CMK (cell line): ENCODE measurements at regions not wholly inside any gene's neighbourhood (a gene's known extent, or its start where the extent isn't known, plus 50 kb on each side); places are given as distances from the start of the nearest gene placed in this dataset.

Source experiments
- DNase-seq: peaks from one replicate; pipeline ENCODE4 v3.0.0-alpha.2; 2010; ENCODE audit warnings: low read depth

DNA sequence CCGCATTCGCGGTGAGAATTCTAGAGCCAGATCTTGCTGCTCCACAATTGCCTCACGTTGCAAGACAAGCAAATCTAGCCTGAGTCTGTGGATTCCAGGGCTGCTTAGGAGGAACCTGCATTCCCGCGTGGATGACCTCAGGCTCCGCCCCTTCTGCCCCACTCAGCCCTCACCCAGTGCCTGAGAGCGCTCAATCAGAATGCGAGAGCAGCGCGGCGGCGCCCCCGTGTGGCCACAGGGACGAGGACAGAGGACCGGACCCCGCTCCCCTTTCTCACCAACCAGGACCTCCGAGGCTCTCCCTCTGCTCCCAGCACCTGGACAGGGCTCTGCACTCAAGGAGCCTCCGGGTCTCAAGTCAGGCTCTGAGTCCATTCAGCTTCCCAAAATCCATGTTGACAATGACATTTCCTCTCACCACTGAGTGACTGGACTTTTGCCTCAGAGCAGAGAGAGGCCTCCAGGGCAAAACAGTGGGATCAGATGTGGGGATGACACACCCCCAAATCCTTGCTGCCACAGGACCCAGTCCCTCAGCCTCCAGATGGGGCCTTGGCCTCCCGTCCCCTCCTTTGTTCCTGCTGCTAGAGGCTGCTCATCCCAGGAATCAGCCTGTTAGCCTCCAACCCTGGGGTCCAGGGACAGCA lies 52.0 kb downstream of the RPP21 start:
- peak; percentile 45 for DNase-seq

DNA sequence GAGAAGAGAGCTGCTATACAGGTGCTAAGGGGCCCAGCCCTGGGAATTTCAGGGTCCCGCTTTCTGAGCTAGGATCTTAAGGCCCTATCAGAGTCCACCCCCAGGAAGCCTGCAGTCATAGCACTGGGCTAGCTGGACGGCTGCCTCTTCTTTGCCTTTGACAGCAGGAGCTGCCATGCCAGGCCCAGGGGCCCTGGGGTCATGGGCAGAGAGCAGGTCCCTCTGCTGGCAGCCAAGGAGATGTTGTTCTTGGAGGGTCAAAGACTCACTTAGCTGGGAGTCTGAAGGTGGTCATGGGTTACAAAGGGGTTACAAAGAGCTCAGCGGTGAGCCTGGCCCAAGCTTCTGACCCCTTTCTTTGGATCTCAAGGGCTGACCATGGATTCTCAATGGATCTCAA lies 52.7 kb downstream of the RPP21 start:
- DNase-seq: no peak

DNA sequence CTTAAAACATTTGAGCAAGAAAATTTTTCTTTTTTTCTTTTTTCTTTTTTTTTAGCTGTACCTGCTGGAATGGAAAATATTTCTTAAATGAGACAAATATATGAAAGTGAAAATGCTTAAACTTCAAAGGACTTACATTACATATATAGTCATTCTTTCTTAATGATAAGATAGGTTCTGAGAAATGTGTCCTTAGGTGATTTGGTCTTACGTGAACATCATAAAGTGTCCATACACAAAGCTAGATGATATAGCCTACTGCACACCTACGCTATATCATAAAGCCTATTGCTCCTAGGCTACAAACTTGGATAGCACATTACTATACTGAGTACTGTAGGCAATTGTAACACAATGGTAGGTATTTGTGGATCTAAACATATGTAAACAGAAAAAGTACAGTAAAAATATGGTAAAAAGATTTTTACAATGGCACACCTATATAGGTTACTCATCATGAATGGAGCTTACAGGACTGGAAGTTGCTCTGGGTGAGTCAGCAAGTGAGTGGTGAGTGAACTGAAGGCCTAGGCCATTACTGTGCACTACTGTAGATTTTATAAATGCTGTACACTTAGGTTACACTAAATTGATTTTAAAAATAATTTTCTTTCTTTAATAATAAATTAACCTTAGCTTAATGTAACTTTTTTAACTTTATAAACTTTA lies 54.6 kb downstream of the RPP21 start:
- DNase-seq: no peak

DNA sequence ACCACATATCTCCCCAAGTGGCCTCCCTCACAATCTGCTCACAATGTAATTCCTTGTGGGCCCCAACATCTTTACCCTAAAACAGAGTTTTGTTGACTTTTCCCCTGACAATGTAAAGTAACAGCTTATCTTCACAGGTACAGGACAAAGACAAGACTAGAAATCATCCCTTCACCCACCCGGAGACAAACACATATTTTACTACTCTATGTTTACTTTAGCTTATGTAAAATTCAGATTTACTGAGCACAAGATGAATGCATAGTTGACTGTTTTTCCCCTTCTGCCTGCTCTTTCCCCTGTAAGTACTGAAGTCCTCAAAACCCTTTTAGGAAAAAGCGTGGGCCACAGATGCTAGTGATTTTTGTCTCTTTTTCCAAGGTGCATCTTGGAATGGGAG lies 61.0 kb downstream of the RPP21 start:
- no peak for DNase-seq

DNA sequence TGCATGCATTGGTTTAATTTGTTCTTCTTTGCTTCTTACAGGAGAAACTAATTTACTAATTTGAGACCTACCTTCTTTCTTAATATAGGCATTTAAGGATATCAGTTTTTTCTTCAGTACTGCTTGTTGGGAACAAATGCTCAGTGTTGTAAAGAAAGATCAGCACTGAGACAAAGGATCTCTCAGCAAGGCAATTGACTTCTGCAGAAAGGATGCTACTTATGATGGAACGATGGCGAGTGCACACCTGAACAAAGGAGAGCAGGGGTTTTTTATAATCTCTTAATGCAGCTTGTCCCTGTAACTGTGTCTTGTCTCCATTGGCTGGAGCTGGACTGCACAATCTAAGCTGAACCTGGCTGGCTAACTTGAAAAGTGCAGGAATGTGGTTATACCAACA lies 64.2 kb downstream of the RPP21 start:
- no peak for DNase-seq

DNA sequence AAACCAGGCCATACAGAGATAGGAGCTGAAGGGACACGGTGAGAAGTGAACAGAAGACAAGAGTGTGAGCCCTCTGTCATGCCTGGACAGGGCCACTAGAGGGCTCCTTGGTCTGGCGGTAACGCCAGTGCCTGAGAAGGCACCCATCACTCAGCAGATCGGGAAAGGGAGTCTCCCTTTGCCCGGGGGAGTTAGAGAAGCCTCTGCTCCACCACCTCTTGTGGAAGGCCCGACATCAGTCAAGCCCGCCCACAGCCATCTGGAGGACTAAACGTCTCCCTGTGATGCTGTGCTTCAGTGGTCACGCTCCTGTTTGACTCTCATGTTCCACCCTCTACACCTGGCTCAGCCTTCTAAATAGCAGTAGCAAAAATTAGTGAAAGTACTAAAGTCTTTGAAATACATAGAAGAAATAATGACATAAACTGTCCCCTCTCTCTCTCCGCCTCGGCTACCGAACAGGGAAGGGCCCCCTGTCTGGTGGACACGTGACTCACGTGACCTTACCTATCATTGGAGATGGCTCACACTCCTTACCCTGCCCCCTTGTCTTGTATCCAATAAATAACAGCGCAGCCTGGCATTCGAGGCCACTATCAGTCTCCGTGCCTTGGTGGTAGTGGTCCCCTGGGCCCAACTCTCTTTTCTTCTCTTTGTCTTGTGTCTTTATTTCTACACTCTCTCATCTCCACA lies 66.7 kb downstream of the RPP21 start:
- peak; percentile 21 for DNase-seq

DNA sequence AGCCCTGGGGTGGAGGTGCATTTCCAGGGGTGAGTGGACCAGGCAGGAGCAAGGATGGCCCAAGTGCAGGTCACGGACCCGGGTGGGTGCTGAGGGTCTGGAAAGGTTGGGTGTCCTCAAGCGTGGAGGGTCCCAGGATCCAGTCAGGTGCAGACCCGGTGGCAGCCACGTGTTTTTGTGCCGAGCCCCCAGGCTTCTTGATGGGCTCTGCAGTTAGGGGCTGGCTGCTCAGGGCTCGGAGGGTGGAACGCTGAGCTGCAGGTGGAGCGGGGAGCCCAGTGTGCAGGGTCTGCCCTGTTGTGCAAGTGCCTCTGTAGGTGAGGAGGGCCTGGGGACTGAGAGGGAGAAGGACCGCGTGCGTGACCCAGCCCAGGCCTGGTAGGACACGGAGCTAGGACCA lies 70.9 kb upstream of the HLA-E start:
- no peak for DNase-seq

DNA sequence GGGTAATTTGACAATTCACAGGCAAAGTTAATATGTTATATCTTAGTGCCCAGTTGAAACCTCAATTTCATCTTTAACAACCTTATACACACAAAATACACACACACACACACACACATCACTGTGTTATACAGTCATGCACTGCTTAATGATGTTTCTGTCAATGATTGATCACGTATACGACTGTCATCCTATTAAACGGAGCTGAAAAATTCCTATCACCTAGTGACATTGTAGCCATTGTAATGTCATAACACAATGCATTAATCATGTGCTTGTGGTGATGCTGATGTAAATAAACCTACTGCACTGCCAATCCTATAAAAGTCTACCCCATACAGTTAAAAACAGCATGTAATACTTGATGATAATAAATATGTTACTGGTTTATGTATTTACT lies 64.8 kb upstream of the HLA-E start:
- no peak for DNase-seq
